GM10248 (cell line): ENCODE measurements at regions not wholly inside any gene's neighbourhood (a gene's known extent, or its start where the extent isn't known, plus 50 kb on each side); places are given as distances from the start of the nearest gene placed in this dataset.

Experiments
- CTCF ChIA-PET: fragments of 300-600 bp; sonication (Branson Sonifier 250); formaldehyde crosslinking; extraction: SDS; loops from one replicate; lab custom pipeline; 2021; ENCODE audit warnings: antibody characterized with exemption; lab: Yijun Ruan, JAX
- POLR2A ChIA-PET: fragments of 350-650 bp; sonication (Branson Sonifier 250); formaldehyde crosslinking; extraction: SDS; loops from one replicate; lab custom pipeline; 2020; ENCODE audit warnings: antibody characterized with exemption; lab: Yijun Ruan, JAX
- DNase-seq: peaks from one replicate; pipeline ENCODE4 v3.0.0; 2012; ENCODE audit errors: extremely low spot score
- TF ChIP-seq, protein P1 (sequence below): IDR thresholded peaks from 2 replicates; pipeline ENCODE4 v1.5.1; 2012; ENCODE audit warnings: mild to moderate bottlenecking, low read depth; ENCODE audit errors: extremely low read depth, missing control alignments, control extremely low read depth

DNA sequence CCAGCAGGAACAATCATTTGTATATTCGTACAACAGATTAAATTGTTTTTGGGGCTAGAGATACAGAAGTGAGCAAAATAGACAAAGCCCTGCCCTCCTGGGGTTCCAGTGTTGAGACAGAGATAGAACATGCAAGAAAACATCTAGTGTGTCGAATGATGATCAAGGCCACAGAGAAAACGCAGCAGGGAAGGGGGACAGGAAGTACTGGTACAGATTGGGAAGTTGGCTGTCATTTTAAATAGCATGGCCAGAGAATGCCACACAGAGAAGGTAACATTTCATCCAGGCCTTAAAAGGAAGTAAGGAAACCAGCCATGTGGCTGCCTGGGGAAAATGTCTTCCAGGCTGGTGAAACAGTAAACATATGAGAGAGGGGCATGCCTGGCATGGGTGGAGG is 202.6 kb upstream of the MYLIP start:
- CTCF ChIA-PET: no interaction called here
- POLR2A ChIA-PET: no interaction called here
- TF ChIP-seq, protein P1, sequence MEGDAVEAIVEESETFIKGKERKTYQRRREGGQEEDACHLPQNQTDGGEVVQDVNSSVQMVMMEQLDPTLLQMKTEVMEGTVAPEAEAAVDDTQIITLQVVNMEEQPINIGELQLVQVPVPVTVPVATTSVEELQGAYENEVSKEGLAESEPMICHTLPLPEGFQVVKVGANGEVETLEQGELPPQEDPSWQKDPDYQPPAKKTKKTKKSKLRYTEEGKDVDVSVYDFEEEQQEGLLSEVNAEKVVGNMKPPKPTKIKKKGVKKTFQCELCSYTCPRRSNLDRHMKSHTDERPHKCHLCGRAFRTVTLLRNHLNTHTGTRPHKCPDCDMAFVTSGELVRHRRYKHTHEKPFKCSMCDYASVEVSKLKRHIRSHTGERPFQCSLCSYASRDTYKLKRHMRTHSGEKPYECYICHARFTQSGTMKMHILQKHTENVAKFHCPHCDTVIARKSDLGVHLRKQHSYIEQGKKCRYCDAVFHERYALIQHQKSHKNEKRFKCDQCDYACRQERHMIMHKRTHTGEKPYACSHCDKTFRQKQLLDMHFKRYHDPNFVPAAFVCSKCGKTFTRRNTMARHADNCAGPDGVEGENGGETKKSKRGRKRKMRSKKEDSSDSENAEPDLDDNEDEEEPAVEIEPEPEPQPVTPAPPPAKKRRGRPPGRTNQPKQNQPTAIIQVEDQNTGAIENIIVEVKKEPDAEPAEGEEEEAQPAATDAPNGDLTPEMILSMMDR: no peak

DNA sequence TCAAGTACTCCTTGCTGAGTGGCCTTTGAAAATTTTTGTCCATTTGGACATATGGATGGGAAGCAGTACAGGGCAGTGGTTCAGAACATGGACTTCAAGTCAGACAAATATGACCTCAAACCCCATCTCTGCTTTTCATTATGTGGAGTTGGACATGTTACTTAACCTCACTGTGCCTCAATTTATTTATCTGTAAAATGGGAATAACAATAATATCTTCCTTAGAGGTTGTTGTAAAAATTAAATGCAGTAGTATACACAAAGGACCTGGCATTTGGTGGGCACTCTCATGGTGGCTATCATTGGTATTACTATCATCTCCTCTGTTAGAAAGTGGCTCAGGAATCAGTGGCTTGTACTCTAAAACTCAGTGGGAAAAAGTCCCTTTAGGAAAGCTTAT is 204.0 kb upstream of the MYLIP start:
- ChIA-PET CTCF (no interaction called here), POLR2A (no interaction called here)
- DNase-seq: no peak
- TF ChIP-seq, protein P1: no peak

More for the DNA sequence above, 202.6 kb upstream of the MYLIP start:
- no peak for DNase-seq

DNA sequence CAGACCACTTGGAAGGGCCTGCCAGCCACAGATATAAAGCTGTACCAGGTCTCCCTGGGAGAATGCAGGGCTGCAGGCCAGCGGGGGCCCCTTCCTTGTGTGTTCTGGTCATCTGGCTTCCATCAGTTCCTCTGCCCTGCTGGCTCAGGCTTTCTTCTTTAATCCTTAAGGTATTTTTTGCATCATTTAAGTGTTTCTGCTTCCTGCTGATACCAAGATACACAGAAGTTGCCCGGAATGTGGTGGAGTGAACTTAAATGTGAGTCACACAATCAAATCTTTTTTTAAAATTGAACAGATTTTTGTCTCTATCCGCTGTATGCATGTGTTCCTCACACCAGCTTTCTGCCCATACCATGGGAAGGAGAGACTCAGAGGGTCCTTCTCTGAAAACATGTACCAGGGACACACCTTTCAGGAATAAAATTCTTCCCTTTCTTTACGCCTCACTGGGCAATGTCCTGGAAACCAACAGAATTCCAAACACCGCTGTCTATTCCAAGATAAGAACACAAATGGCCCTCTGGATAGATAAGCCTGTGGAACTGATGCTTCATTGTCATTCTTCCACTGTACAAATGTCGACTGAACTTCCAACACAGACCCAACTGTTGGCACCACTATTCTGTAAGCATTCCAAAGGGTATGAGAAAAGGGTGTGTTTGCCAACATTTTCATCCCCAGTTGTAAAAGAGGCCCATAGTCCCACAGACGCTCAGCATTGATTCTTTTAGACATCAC is 206.2 kb upstream of the MYLIP start:
- ChIA-PET POLR2A (no interaction called here), CTCF (interaction anchor here (1.4 to 1.8 kb wide), 2 partner anchors 10 to 21 kb away, joined by 3 to 6 read pairs; no protein-coding TSS in a partner anchor)
- TF ChIP-seq, protein P1: no peak
- no peak for DNase-seq

DNA sequence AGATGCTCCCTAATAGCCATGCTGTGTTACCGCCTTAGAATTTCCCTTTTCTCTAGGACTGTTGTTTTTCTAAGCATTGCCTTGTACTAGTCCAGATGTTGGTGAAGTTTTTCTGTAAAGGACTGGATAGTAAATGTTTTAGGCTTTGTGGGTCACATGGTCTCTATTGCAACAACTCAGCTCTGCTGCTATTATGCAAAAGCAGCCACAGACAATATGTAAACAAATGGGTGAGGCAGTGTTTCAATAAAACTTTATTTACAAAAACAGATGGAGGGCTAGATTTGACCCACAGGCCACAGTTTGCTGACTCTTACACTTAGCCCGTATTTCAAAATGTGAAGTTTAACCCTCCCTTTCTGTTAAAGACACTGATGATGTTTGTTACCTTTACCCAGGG is 207.6 kb upstream of the MYLIP start:
- no peak for DNase-seq
- ChIA-PET POLR2A (no interaction called here), CTCF (interaction anchor here (1.5 to 1.8 kb wide), 2 partner anchors 9 to 25 kb away, joined by 4 to 6 read pairs; no protein-coding TSS in a partner anchor)
- TF ChIP-seq, protein P1: no peak

DNA sequence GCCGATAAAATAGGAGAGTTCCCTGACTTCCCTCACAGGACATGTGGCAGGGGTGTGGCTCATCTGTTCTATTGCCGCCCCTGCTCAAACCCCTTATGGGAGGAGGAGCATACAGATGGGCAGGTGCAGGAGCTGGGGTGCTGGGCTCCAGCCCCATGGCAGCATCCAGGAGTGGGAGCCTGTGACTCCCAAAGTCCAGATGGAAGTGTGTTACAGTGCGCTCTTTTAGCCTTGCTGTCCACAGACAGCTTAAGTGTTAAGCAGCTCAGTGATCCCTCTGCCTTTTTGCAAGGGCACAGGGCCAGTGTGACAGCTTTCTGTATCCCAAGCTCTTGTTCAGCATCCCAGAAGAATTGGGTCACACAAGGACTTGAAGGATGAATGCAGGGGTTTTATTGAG is 212.3 kb upstream of the MYLIP start:
- ChIA-PET POLR2A (no interaction called here), CTCF (no interaction called here)
- TF ChIP-seq, protein P1: no peak
- no peak for DNase-seq

DNA sequence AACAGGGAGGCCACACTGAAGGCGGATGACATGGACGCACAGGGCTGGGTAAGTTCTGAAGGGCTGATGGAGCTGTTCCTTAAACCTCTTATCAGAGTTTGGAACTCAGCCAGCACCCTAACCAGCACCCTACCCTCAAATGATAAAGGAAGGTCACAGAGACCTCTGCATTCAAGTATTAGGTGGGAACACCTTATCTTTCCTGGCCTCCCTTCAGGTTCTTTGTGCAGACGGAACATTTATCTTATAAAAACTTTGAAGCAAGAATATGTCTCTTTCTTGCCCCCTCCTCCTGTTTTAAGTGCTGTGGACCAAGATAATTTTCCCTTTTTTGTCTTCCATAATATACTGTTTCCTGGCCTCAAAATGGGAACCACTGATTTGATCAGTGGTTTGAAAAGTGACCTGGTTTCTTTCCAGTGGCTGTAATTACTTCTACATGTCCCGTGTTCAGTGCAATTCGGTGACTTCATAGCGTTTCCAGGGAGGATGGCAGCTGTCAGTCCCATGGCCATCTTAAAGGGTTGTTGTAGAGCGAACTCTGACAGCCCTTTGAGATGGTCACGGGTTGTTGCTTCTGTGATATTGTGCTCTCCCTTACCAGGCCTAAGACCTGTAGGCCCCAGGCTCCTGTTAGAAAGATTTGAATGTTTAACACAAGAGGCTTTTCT is 213.2 kb upstream of the MYLIP start:
- DNase-seq: no peak
- TF ChIP-seq, protein P1: no peak
- POLR2A ChIA-PET: no interaction called here
- CTCF ChIA-PET: interaction anchor here (1.0 to 1.1 kb wide), 2 partner anchors 9 to 20 kb away, joined by 3 read pairs; no protein-coding TSS in a partner anchor
